ENCODE measurements at regions not wholly inside any gene's neighbourhood (a gene's known extent, or its start where the extent isn't known, plus 50 kb on each side); places are given as distances from the start of the nearest gene placed in this dataset.
A peak's percentile ranks its signal among the peaks of the same experiment; 100 is the strongest.
"Not testable (repeated sequence)": the region's sequence is repeated elsewhere in the genome, so short reads cannot be mapped to it uniquely, and the experiment has no call there.

DNA sequence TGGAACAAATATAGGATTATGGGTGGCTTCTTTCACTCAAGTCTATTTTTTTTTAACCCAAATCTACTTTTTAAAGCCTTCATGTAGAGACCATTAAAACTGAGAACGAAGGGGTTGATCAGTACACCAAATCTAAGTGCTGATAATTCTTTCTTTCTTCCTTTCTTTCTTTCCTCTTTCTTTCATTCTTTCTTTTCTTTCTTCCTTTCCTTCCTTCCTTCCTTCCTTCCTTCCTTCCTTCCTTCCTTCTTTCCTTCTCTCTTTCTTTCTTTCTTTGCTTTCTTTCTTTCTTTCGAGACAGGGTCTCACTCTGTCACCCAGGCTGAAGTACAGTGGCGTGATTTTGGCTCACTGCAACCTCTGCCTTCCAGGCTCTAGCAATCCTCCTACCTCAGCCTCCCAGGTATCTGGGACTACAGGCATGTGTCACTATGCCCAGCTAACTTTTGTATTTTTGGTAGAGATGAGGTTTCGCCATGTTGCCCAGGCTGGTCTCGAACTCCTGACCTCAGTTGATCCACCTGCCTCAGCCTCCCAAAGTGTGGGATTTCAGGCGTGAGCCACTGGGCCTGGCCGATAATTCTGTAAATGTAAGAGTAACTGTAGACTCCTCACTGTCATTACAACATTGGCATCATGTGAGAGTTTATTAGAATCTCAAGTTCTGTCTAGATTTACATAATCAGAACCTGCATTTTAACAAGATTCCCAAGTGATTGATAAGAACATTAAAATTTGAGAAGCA, 236.4 kb downstream of the TFEC start:
- peaks cover 10% of the 10 kb centered on the region for H3K4me1 Mint-ChIP-seq
- H3K9me3 Mint-ChIP-seq = peaks cover 2% of the 10 kb centered on the region
- no peak overlapping the region for H3K27ac Mint-ChIP-seq
- H3K4me3 Mint-ChIP-seq = no peak overlapping the region
- peaks cover 3% of the 10 kb centered on the region for H3K27me3 Mint-ChIP-seq (ENCODE audit: low read depth, poor library complexity)
- TF ChIP-seq, protein P1, sequence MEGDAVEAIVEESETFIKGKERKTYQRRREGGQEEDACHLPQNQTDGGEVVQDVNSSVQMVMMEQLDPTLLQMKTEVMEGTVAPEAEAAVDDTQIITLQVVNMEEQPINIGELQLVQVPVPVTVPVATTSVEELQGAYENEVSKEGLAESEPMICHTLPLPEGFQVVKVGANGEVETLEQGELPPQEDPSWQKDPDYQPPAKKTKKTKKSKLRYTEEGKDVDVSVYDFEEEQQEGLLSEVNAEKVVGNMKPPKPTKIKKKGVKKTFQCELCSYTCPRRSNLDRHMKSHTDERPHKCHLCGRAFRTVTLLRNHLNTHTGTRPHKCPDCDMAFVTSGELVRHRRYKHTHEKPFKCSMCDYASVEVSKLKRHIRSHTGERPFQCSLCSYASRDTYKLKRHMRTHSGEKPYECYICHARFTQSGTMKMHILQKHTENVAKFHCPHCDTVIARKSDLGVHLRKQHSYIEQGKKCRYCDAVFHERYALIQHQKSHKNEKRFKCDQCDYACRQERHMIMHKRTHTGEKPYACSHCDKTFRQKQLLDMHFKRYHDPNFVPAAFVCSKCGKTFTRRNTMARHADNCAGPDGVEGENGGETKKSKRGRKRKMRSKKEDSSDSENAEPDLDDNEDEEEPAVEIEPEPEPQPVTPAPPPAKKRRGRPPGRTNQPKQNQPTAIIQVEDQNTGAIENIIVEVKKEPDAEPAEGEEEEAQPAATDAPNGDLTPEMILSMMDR (IDR thresholded peaks at IDR 0.05) = no peak
- DNase-seq = no peak
- peaks cover 3% of the 10 kb centered on the region for H3K36me3 Mint-ChIP-seq (ENCODE audit: low read depth)

DNA sequence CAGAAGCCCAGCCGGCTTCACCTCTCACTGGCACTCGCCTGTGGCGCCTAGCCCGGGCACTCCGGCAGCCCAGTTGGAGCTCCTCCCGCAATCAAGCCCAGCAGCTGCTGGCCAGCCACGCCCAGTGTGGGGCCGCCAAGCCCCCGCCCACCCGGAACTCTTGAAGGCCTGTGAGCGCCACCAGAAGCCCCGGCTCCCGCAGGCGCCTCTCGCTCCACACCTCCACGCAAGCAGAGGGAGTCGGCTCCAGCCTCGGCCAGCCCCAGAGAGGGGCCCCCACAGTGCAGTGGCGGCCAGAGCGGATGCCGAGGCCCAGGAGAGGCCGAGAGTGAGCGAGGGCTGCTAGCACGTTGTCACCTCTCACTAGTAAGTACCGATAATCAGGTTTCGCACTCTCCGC, 240.7 kb downstream of the TFEC start:
- Mint-ChIP-seq H3K36me3 (ENCODE audit: low read depth) (peaks cover 10% of the 10 kb centered on the region), H3K27me3 (ENCODE audit: low read depth, poor library complexity) (peaks cover 3% of the 10 kb centered on the region), H3K4me1 (peaks cover 6% of the 10 kb centered on the region), H3K9me3 (peaks cover 26% of the 10 kb centered on the region), H3K4me3 (no peak overlapping the region), H3K27ac (no peak overlapping the region)
- TF ChIP-seq, protein P1 (IDR thresholded peaks at IDR 0.05) = no peak
- no peak for DNase-seq

GRCh38 chr7:115789473-115789872, 241.1 kb downstream of the TFEC start:
- peaks cover 12% of the 10 kb centered on the region for H3K36me3 Mint-ChIP-seq (ENCODE audit: low read depth)
- H3K27me3 Mint-ChIP-seq (ENCODE audit: low read depth, poor library complexity); DNase-seq; H3K4me3 Mint-ChIP-seq; H3K27ac Mint-ChIP-seq: not testable (repeated sequence)
- peaks cover 28% of the 10 kb centered on the region for H3K9me3 Mint-ChIP-seq
- H3K4me1 Mint-ChIP-seq = peaks cover 10% of the 10 kb centered on the region

- H3K27ac Mint-ChIP-seq = peak overlapping the region; percentile 91
- H3K4me3 Mint-ChIP-seq = peak overlapping the region; percentile 61
- H3K4me1 Mint-ChIP-seq = peaks cover 73% of the 10 kb centered on the region
- no peaks in the 10 kb centered on the region for H3K27me3 Mint-ChIP-seq (ENCODE audit: low read depth, poor library complexity)
- TF ChIP-seq, protein P1 (IDR thresholded peaks at IDR 0.05) = no peak
- DNase-seq = peak; percentile 26
- H3K9me3 Mint-ChIP-seq = peaks cover 20% of the 10 kb centered on the region
- H3K36me3 Mint-ChIP-seq (ENCODE audit: low read depth) = peaks cover 9% of the 10 kb centered on the region
Measured at GRCh38 chr7:115782696-115783490, 247.7 kb downstream of the TFEC start.

GRCh38 chr7:115779561-115779960, 251.0 kb downstream of the TFEC start:
- Mint-ChIP-seq H3K36me3 (ENCODE audit: low read depth) (no peaks in the 10 kb centered on the region), H3K4me1 (peaks cover 93% of the 10 kb centered on the region)
- no peak for DNase-seq

DNA sequence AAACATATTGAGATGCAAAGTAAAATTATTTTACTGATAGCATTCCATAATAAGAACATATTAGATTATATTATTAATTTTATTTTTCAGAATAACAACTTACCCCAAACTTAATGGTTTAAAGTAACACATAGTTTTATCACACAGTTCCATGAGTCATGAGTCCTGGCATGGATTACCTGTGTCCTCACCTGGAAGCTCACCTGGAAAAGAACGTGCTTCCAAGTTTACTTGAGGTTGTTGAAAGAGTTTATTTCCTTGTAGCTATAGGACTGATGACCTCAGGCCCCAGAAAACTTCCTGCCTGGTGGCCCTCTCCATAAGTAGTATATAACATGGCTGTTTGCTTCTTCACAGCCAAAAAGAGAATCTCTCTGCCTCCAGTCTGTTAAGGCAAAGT, 254.6 kb downstream of the TFEC start:
- DNase-seq = no peak

More at GRCh38 chr7:115779561-115779960, 251.0 kb downstream of the TFEC start:
- no peaks in the 10 kb centered on the region for H3K9me3 Mint-ChIP-seq
- no peaks in the 10 kb centered on the region for H3K27me3 Mint-ChIP-seq (ENCODE audit: low read depth, poor library complexity)
- H3K27ac Mint-ChIP-seq = no peak overlapping the region
- no peak overlapping the region for H3K4me3 Mint-ChIP-seq
- TF ChIP-seq, protein P1 (IDR thresholded peaks at IDR 0.05) = no peak

More for the DNA sequence above, 254.6 kb downstream of the TFEC start:
- Mint-ChIP-seq H3K9me3 (no peaks in the 10 kb centered on the region), H3K4me1 (peaks cover 67% of the 10 kb centered on the region), H3K4me3 (no peak overlapping the region), H3K36me3 (ENCODE audit: low read depth) (peaks cover 4% of the 10 kb centered on the region), H3K27me3 (ENCODE audit: low read depth, poor library complexity) (peaks cover 3% of the 10 kb centered on the region), H3K27ac (no peak overlapping the region)
- TF ChIP-seq, protein P1 (IDR thresholded peaks at IDR 0.05) = no peak

Data from nephron progenitor cell (in vitro differentiated cells).